ENCODE measurements at regions not wholly inside any gene's neighbourhood (a gene's known extent, or its start where the extent isn't known, plus 50 kb on each side); places are given as distances from the start of the nearest gene placed in this dataset.

DNA sequence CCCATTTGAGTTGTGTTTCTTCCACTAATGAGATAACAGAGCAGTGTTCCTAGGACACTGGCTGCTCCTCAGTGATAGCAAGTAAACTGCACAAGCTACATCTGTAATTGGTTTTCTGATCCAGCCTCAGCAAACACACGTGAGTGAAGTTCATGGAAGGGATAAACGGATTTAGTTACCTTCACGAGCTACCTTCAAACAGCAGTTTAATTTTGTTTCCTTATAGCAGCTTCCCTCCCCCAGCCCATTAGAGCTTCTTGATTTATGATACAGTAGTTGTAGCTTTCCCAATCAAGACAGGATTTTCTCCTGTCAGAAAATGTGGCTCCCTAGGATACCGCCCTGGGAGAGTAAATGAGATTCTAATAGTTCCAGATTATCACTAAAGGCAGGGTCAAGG is 634.2 kb upstream of the FAT1 start:
- intact Hi-C loops (cut with micrococcal nuclease): no loop called here
- no peak overlapping the region for H2BK120ac ChIP-seq (ENCODE audit: low read depth, low read length)
- H4K8ac ChIP-seq (ENCODE audit: low read depth in 2 of 2, low read length in 2 of 2): no peak overlapping the region
- H2AK5ac ChIP-seq (ENCODE audit: low read depth, low read length): no peak overlapping the region
- dilution Hi-C loops (cut with HindIII; ENCODE audit: low sequenced_read_pairs, unreplicated experiment): no loop called here
- H3K4me2 ChIP-seq (ENCODE audit: low read depth, low read length): no peak overlapping the region
- no peak for DNase-seq
- H3K56ac ChIP-seq (ENCODE audit: extremely low read depth, insufficient read depth, low read length): no peak overlapping the region
- no peak overlapping the region for H3K4me3 ChIP-seq (ENCODE audit: insufficient read depth, low read depth, low read length)
- no peak overlapping the region for H2BK5ac ChIP-seq (ENCODE audit: low read depth, low read length, poor library complexity, severe bottlenecking)
- H4K20me1 ChIP-seq (ENCODE audit: insufficient read depth, low read length): no peaks in the 10 kb centered on the region
- H4K5ac ChIP-seq (ENCODE audit: low read depth, low read length): no peak overlapping the region
- in situ Hi-C loops (cut with MboI; ENCODE audit: low sequenced_read_pairs): no loop called here
- H3K79me1 ChIP-seq (ENCODE audit: low read depth in 1 of 2, low read length in 2 of 2): no peaks in the 10 kb centered on the region
- H3K14ac ChIP-seq (replicated peaks; ENCODE audit: low read depth, low read length): no peak overlapping the region
- H2AK9ac ChIP-seq (replicated peaks; ENCODE audit: low read depth, low read length, poor library complexity): no peak overlapping the region
- no peak overlapping the region for H3K23ac ChIP-seq (ENCODE audit: low read depth, low read length)
- no peaks in the 10 kb centered on the region for H3K4me1 ChIP-seq (ENCODE audit: control insufficient read depth, insufficient read depth, low read length)
- H3K9me1 ChIP-seq (ENCODE audit: insufficient read depth, low read length): no peaks in the 10 kb centered on the region
- H3K9me3 ChIP-seq (ENCODE audit: control insufficient read depth, insufficient read depth, low read length): no peaks in the 10 kb centered on the region
- no TSS peak for BruUV-seq (replicated peaks)
- H3K9ac ChIP-seq (ENCODE audit: low read depth, low read length): no peak overlapping the region
- no peaks in the 10 kb centered on the region for H3K36me3 ChIP-seq (ENCODE audit: control insufficient read depth, insufficient read depth, low read length)
- ATAC-seq (ENCODE audit: low read depth): no peak
- no peak overlapping the region for H4K91ac ChIP-seq (ENCODE audit: insufficient read depth, low read depth, low read length)
- WGBS, 2 experiments (ENCODE audit: extremely low coverage in 2 of 2, insufficient read length in 1 of 2): no CpG with 5 or more reads among the region's 4 CpGs
- no peak overlapping the region for H3K18ac ChIP-seq (ENCODE audit: low read depth, low read length)
- no peak overlapping the region for H2AFZ ChIP-seq (replicated peaks; ENCODE audit: low read length, poor library complexity)
- CTCF ChIA-PET: interaction anchor here (0.6 kb wide), 1 partner anchor 9 kb away, joined by 3 read pairs; no protein-coding TSS in a partner anchor
- H3K27me3 ChIP-seq (ENCODE audit: control insufficient read depth, insufficient read depth, low read length): no peaks in the 10 kb centered on the region
- H2BK20ac ChIP-seq (ENCODE audit: low read depth, low read length): no peak overlapping the region
- POLR2A ChIA-PET (ENCODE audit: unreplicated experiment): no interaction called here
- H3K27ac ChIP-seq (ENCODE audit: insufficient read depth, low read length): no peak overlapping the region
- no peak overlapping the region for H3K4ac ChIP-seq (ENCODE audit: low read depth, low read length)
- TF ChIP-seq NFE2L2 (IDR thresholded peaks at IDR 0.05; ENCODE audit: low read depth, low read length) (no peak), POLR2A (IDR thresholded peaks at IDR 0.05; ENCODE audit: low read depth, low read length) (no peak), RAD21 (IDR thresholded peaks at IDR 0.05; ENCODE audit: low read length) (no peak), CEBPB (IDR thresholded peaks at IDR 0.05; ENCODE audit: low read depth, low read length) (no peak), RFX5 (IDR thresholded peaks at IDR 0.05; ENCODE audit: low read depth, low read length) (no peak), MXI1 (IDR thresholded peaks at IDR 0.05; ENCODE audit: borderline replicate concordance, low read depth, low read length) (no peak), BHLHE40 (IDR thresholded peaks at IDR 0.05; ENCODE audit: low read depth, low read length) (no peak), SMC3 (IDR thresholded peaks at IDR 0.05; ENCODE audit: low read depth, low read length) (no peak), CTCF (conservative IDR thresholded peaks at IDR 0.05; ENCODE audit: low read depth, low read length) (no peak), MAFK (IDR thresholded peaks at IDR 0.05; ENCODE audit: low read depth, low read length) (no peak), FOS (IDR thresholded peaks at IDR 0.05; ENCODE audit: low read depth, low read length) (no peak)
- TF ChIP-seq, protein P1, sequence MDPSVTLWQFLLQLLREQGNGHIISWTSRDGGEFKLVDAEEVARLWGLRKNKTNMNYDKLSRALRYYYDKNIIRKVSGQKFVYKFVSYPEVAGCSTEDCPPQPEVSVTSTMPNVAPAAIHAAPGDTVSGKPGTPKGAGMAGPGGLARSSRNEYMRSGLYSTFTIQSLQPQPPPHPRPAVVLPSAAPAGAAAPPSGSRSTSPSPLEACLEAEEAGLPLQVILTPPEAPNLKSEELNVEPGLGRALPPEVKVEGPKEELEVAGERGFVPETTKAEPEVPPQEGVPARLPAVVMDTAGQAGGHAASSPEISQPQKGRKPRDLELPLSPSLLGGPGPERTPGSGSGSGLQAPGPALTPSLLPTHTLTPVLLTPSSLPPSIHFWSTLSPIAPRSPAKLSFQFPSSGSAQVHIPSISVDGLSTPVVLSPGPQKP (IDR thresholded peaks at IDR 0.05; ENCODE audit: borderline replicate concordance, low read depth, low read length): no peak
- TF ChIP-seq, protein P2, sequence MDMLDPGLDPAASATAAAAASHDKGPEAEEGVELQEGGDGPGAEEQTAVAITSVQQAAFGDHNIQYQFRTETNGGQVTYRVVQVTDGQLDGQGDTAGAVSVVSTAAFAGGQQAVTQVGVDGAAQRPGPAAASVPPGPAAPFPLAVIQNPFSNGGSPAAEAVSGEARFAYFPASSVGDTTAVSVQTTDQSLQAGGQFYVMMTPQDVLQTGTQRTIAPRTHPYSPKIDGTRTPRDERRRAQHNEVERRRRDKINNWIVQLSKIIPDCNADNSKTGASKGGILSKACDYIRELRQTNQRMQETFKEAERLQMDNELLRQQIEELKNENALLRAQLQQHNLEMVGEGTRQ (IDR thresholded peaks at IDR 0.05; ENCODE audit: low read depth, low read length): no peak
- H2BK15ac ChIP-seq (ENCODE audit: low read depth, low read length): no peak overlapping the region
